IMR-90 (cell line): ENCODE measurements at regions not wholly inside any gene's neighbourhood (a gene's known extent, or its start where the extent isn't known, plus 50 kb on each side); places are given as distances from the start of the nearest gene placed in this dataset.

Experiments
- CEBPB ChIP-seq: IDR thresholded peaks from 2 replicates; pipeline ENCODE4 v1.6.1; 2012; ENCODE audit warnings: low read depth, low read length, improper control_type of control experiment
- CHD1 ChIP-seq: IDR thresholded peaks from 2 replicates; pipeline ENCODE4 v1.6.1; 2012; ENCODE audit warnings: low read depth, low read length, improper control_type of control experiment
- POLR2A ChIP-seq: IDR thresholded peaks from 2 replicates; pipeline ENCODE4 v1.6.1; 2012; ENCODE audit warnings: mild to moderate bottlenecking, low read depth, low read length
- USF2 ChIP-seq: fragments of 150-350 bp; IDR thresholded peaks from 2 replicates; pipeline ENCODE4 v1.6.1; 2017; ENCODE audit warnings: mild to moderate bottlenecking, antibody characterized with exemption, low read length, low read depth
- TF ChIP-seq, protein P1 (sequence below): conservative IDR thresholded peaks from 2 replicates; pipeline ENCODE4 v1.5.1; 2012; ENCODE audit warnings: mild to moderate bottlenecking, low read depth, low read length, improper control_type of control experiment

DNA sequence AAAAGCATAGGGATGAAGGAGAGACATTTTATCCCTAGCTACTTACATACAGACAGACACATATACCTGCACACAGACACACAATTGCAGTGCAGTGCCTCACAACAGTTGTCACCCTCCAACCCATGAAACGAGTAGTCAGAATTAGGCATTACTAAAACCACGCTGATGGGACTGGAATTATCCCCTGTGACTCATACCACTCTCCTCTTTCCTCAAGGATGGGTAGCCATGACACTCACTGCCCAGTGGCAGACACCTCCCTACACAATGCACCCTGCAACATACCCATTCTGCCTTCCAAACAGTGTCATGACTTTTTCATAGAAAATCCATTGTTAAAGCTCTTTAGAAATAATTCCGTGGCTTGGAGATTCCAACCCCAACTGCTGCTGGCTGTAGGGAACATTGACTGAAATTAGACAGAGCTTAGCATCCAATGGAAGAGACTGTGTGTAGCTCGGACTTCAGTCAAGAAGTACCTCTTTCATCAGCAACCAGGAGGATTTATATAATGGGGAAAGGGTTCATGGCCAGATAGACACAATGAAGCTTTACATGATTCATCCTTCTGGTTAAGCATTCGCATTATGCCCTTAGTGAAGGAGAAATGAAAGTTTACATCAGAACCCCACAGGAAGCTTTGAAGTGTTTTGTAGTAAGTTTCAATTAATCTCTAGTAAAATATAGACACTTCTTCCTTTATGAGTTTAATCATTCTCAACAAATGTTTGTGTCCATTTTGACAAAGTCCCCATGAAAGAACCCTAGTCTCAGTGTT is 155.2 kb downstream of the FBXO15 start:
- TF ChIP-seq CHD1 = no peak
- TF ChIP-seq POLR2A = no peak
- no peak for TF ChIP-seq CEBPB
- TF ChIP-seq USF2 = no peak
- TF ChIP-seq, protein P1, sequence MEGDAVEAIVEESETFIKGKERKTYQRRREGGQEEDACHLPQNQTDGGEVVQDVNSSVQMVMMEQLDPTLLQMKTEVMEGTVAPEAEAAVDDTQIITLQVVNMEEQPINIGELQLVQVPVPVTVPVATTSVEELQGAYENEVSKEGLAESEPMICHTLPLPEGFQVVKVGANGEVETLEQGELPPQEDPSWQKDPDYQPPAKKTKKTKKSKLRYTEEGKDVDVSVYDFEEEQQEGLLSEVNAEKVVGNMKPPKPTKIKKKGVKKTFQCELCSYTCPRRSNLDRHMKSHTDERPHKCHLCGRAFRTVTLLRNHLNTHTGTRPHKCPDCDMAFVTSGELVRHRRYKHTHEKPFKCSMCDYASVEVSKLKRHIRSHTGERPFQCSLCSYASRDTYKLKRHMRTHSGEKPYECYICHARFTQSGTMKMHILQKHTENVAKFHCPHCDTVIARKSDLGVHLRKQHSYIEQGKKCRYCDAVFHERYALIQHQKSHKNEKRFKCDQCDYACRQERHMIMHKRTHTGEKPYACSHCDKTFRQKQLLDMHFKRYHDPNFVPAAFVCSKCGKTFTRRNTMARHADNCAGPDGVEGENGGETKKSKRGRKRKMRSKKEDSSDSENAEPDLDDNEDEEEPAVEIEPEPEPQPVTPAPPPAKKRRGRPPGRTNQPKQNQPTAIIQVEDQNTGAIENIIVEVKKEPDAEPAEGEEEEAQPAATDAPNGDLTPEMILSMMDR = no peak
